IMR-90 (cell line): ENCODE measurements at regions not wholly inside any gene's neighbourhood (a gene's known extent, or its start where the extent isn't known, plus 50 kb on each side); places are given as distances from the start of the nearest gene placed in this dataset.

Source experiments
- ATAC-seq: fragments of 200-7000 bp; cut with Tn5 transposase; 2 replicates; pipeline ENCODE4 v1.9.1; 2020; ENCODE audit warnings: low read depth, mild to moderate bottlenecking, moderate library complexity
- BruUV-seq: library from RNA; stranded (reverse); fragments of 400-500 nt; replicated peaks from 2 replicates; lab custom pipeline; 2021; lab: Mats Ljungman, UMichigan
- CTCF ChIA-PET: fragments of 300-600 bp; formaldehyde crosslinking; extraction: SDS; loops from one replicate; lab custom pipeline; 2021; ENCODE audit warnings: antibody characterized with exemption; lab: Yijun Ruan, JAX
- POLR2A ChIA-PET: fragments of 300-600 bp; sonication (Branson Sonifier 250); formaldehyde crosslinking; loops from one replicate; lab custom pipeline; 2022; ENCODE audit warnings: antibody characterized with exemption; ENCODE audit not compliant: unreplicated experiment; lab: Charles Lee
- DNase-seq: peaks from one replicate; pipeline ENCODE4 v3.0.0; 2013
- H2AFZ ChIP-seq: replicated peaks from 2 replicates; pipeline ENCODE3; 2013; ENCODE audit warnings: low read length, mild to moderate bottlenecking; ENCODE audit not compliant: poor library complexity
- H2AK5ac ChIP-seq: 2 replicates; pipeline ENCODE4 v1.6.1; 2013; ENCODE audit warnings: low read depth, low read length, inconsistent platforms
- H2AK9ac ChIP-seq: replicated peaks from 2 replicates; pipeline ENCODE3; 2013; ENCODE audit warnings: mild to moderate bottlenecking, low read depth, low read length, moderate library complexity; ENCODE audit not compliant: poor library complexity
- H2BK120ac ChIP-seq: 2 replicates; pipeline ENCODE4 v1.6.1; 2013; ENCODE audit warnings: low read depth, low read length, inconsistent platforms
- H2BK15ac ChIP-seq: 3 replicates; pipeline ENCODE4 v1.6.1; 2013; ENCODE audit warnings: low read depth, low read length, inconsistent platforms
- H2BK20ac ChIP-seq: 2 replicates; pipeline ENCODE4 v1.6.1; 2013; ENCODE audit warnings: low read depth, mild to moderate bottlenecking, inconsistent platforms, low read length, moderate library complexity
- H2BK5ac ChIP-seq: 2 replicates; pipeline ENCODE4 v1.6.1; 2013; ENCODE audit warnings: mild to moderate bottlenecking, low read depth, low read length, inconsistent platforms; ENCODE audit not compliant: poor library complexity, severe bottlenecking
- H3K14ac ChIP-seq: replicated peaks from 2 replicates; pipeline ENCODE4 v1.6.1; 2013; ENCODE audit warnings: low read depth, low read length, inconsistent platforms
- H3K18ac ChIP-seq: 2 replicates; pipeline ENCODE4 v1.6.1; 2013; ENCODE audit warnings: low read depth, low read length, control low read depth
- H3K23ac ChIP-seq: 2 replicates; pipeline ENCODE4 v1.6.1; 2013; ENCODE audit warnings: low read depth, low read length, inconsistent platforms
- H3K27ac ChIP-seq: 2 replicates; pipeline ENCODE4 v1.5.1; 2013; ENCODE audit warnings: mild to moderate bottlenecking, control low read depth, low read length; ENCODE audit not compliant: insufficient read depth
- H3K27me3 ChIP-seq: 2 replicates; pipeline ENCODE4 v1.6.1; 2013; ENCODE audit warnings: low read length; ENCODE audit not compliant: control insufficient read depth, insufficient read depth
- H3K36me3 ChIP-seq: 2 replicates; pipeline ENCODE4 v1.6.1; 2013; ENCODE audit warnings: low read length, mixed read lengths; ENCODE audit not compliant: control insufficient read depth, insufficient read depth
- H3K4ac ChIP-seq: 2 replicates; pipeline ENCODE4 v1.6.1; 2013; ENCODE audit warnings: low read depth, low read length, inconsistent platforms
- H3K4me1 ChIP-seq: 2 replicates; pipeline ENCODE4 v1.6.1; 2013; ENCODE audit warnings: low read length, mixed read lengths; ENCODE audit not compliant: control insufficient read depth, insufficient read depth
- H3K4me2 ChIP-seq: 2 replicates; pipeline ENCODE4 v1.6.1; 2013; ENCODE audit warnings: low read depth, mild to moderate bottlenecking, control low read depth, low read length, moderate library complexity
- H3K4me3 ChIP-seq: 2 replicates; pipeline ENCODE4 v1.5.1; 2013; ENCODE audit warnings: low read depth, mild to moderate bottlenecking, control low read depth, low read length, moderate library complexity; ENCODE audit not compliant: insufficient read depth
- H3K56ac ChIP-seq: 2 replicates; pipeline ENCODE4 v1.6.1; 2013; ENCODE audit warnings: low read length, inconsistent platforms; ENCODE audit not compliant: insufficient read depth; ENCODE audit errors: extremely low read depth
- H3K79me1 ChIP-seq, 2 experiments: 2 replicates each; pipeline ENCODE4 v1.6.1; 2013; ENCODE audit warnings: low read length in 2 of 2, inconsistent platforms in 1 of 2, low read depth in 1 of 2
- H3K9ac ChIP-seq: 2 replicates; pipeline ENCODE4 v1.6.1; 2013; ENCODE audit warnings: low read depth, low read length, control low read depth
- H3K9me1 ChIP-seq: 2 replicates; pipeline ENCODE4 v1.6.1; 2013; ENCODE audit warnings: low read length, inconsistent platforms; ENCODE audit not compliant: insufficient read depth
- H3K9me3 ChIP-seq: 2 replicates; pipeline ENCODE4 v1.6.1; 2013; ENCODE audit warnings: low read length; ENCODE audit not compliant: control insufficient read depth, insufficient read depth
- H4K20me1 ChIP-seq: 2 replicates; pipeline ENCODE4 v1.6.1; 2013; ENCODE audit warnings: low read length, inconsistent platforms; ENCODE audit not compliant: insufficient read depth
- H4K5ac ChIP-seq: 2 replicates; pipeline ENCODE4 v1.6.1; 2013; ENCODE audit warnings: mild to moderate bottlenecking, low read depth, low read length, control low read depth
- H4K8ac ChIP-seq, 2 experiments: 2 replicates each; pipeline ENCODE4 v1.6.1; 2013; ENCODE audit warnings: low read depth in 2 of 2, low read length in 2 of 2, control low read depth in 1 of 2, inconsistent platforms in 1 of 2
- H4K91ac ChIP-seq: 2 replicates; pipeline ENCODE4 v1.6.1; 2013; ENCODE audit warnings: low read depth, low read length, inconsistent platforms; ENCODE audit not compliant: insufficient read depth
- FOS ChIP-seq: fragments of 150-350 bp; IDR thresholded peaks from 2 replicates; pipeline ENCODE4 v1.6.1; 2016; ENCODE audit warnings: low read depth, low read length
- MXI1 ChIP-seq: IDR thresholded peaks from 2 replicates; pipeline ENCODE4 v1.6.1; 2012; ENCODE audit warnings: low read depth, mild to moderate bottlenecking, low read length, moderate library complexity, borderline replicate concordance
- POLR2A ChIP-seq: IDR thresholded peaks from 2 replicates; pipeline ENCODE4 v1.6.1; 2012; ENCODE audit warnings: mild to moderate bottlenecking, low read depth, low read length
- WGBS, 2 experiments: methylation state at CpG; one replicate each; pipeline versions ENCODE4 v1.1.5 to v1.1.7; 2013; ENCODE audit warnings: missing lambda C conversion rate in 2 of 2; ENCODE audit not compliant: insufficient read length in 1 of 2; ENCODE audit errors: extremely low coverage in 2 of 2; 5-methylcytosine and 5-hydroxymethylcytosine counted together
- dilution Hi-C: fragments of 300-500 bp; cut with HindIII; formaldehyde crosslinking; loops from one replicate; pipeline ENCODE4 v1.14.3; 2018; ENCODE audit warnings: low sequenced_read_pairs; ENCODE audit not compliant: unreplicated experiment
- in situ Hi-C: fragments of 300-500 bp; cut with MboI; formaldehyde crosslinking; loops from 3 replicates; pipeline ENCODE4 v1.14.3; 2019; ENCODE audit warnings: low sequenced_read_pairs, inconsistent platforms, mixed read lengths
- intact Hi-C: fragments of 100-400 bp; cut with micrococcal nuclease; formaldehyde crosslinking; loops from 2 replicates; pipeline ENCODE4 v1.10.0; 2022
- TF ChIP-seq, protein P1 (sequence below): fragments of 150-350 bp; IDR thresholded peaks from 2 replicates; pipeline ENCODE4 v1.6.1; 2016; ENCODE audit warnings: low read depth, mild to moderate bottlenecking, low read length, moderate library complexity, borderline replicate concordance

DNA sequence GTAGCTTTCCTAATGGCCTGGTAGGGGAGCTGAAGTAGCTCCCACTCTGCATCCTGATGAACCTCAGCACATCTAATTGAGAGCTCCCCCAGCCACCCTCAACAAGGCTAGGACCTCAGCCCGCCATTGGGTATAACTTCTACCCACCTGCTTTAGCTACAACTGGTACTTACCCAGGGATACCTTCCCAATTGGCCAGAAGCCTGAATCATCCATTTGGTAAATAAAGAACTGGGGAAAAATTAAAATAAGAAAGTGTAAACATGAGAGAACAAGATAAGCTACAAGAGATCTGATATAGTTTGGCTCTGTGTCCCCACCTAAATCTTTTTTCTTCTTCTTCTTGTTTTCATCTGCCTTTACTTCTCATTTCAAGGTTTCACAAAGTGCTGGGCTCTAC, 372.0 kb downstream of the CMPK2 start:
- dilution Hi-C loops = no loop called here

More for the DNA sequence above, 372.0 kb downstream of the CMPK2 start:
- DNase-seq = no peak
- Histone ChIP-seq H3K79me1 (no peaks in the 10 kb centered on the region), H4K8ac (no peak overlapping the region), H3K9me3 (peaks cover 3% of the 10 kb centered on the region; the same call in 1 of the 2 replicates), H3K4me3 (no peak overlapping the region), H3K27ac (no peak overlapping the region), H3K56ac (no peak overlapping the region), H2AK5ac (no peak overlapping the region), H3K4me2 (no peak overlapping the region), H4K5ac (no peak overlapping the region), H3K27me3 (no peaks in the 10 kb centered on the region), H3K23ac (no peak overlapping the region), H4K91ac (no peak overlapping the region), H3K9ac (no peak overlapping the region), H3K18ac (no peak overlapping the region), H3K4me1 (no peaks in the 10 kb centered on the region), H3K14ac (no peak overlapping the region), H2BK20ac (no peak overlapping the region), H2BK15ac (no peak overlapping the region), H2BK120ac (no peak overlapping the region), H2AFZ (no peak overlapping the region), H4K20me1 (no peaks in the 10 kb centered on the region), H2BK5ac (no peak overlapping the region), H3K4ac (no peak overlapping the region), H2AK9ac (no peak overlapping the region), H3K9me1 (no peaks in the 10 kb centered on the region), H3K36me3 (no peaks in the 10 kb centered on the region)
- POLR2A ChIA-PET = no interaction called here
- in situ Hi-C loops = no loop called here
- TF ChIP-seq, protein P1, sequence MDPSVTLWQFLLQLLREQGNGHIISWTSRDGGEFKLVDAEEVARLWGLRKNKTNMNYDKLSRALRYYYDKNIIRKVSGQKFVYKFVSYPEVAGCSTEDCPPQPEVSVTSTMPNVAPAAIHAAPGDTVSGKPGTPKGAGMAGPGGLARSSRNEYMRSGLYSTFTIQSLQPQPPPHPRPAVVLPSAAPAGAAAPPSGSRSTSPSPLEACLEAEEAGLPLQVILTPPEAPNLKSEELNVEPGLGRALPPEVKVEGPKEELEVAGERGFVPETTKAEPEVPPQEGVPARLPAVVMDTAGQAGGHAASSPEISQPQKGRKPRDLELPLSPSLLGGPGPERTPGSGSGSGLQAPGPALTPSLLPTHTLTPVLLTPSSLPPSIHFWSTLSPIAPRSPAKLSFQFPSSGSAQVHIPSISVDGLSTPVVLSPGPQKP = no peak
- no peak for TF ChIP-seq MXI1
- no peak for TF ChIP-seq FOS
- no peak for TF ChIP-seq POLR2A
- WGBS, 2 experiments = no CpG with 5 or more reads among the region's 1 CpG
- BruUV-seq = no TSS peak
- no peak for ATAC-seq
- intact Hi-C loops = no loop called here
- CTCF ChIA-PET = no interaction called here
